Fibroblast of skin of abdomen (primary cell): ENCODE measurements at regions not wholly inside any gene's neighbourhood (a gene's known extent, or its start where the extent isn't known, plus 50 kb on each side); places are given as distances from the start of the nearest gene placed in this dataset.

Experiments used
- DNase-seq: peaks from one replicate; pipeline ENCODE4 v3.0.0-alpha.2; 2013

GRCh38 chr6:91611190-91611589 is 1024.3 kb upstream of the MAP3K7 start:
- no peak for DNase-seq

GRCh38 chr6:91608428-91608827 is 1021.6 kb upstream of the MAP3K7 start:
- no peak for DNase-seq

DNA sequence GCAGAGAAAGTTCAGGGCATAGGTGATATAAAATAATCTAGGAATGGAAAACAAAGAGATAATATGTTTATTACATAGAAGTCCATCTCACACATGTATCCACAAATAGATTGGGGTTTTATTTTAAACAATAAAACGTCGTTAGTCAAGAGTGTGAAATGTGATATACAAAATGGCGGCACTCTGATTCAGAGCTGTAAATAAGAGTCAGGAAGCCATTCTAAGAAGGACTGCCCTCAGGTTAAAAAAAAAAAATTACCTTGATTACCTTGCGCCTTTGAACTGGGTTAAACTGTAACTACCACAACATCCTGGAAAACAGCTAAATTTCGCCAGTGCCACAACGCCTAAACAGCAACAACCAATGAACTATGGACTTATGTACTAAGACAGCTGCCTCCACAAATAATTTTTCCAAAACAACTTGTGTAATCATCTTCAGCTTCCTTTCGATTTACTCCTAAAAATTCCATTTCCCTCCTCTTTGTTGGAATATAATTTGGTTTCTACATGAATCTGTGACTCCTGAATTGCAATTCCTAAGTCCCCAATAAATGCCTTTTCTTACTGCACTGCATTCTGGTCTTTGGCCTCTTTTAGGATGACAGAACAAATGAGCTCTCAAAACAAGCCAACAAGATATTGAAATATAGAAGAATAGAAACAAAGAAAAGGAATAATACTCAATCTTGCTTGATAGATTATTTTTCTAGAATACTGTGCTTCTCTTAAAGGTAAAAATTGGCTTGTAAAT is 1019.5 kb upstream of the MAP3K7 start:
- DNase-seq = no peak

- no peak for DNase-seq
Measured at GRCh38 chr6:91600561-91600960, 1013.7 kb upstream of the MAP3K7 start.

GRCh38 chr6:91590191-91590590 is 1003.3 kb upstream of the MAP3K7 start:
- no peak for DNase-seq

DNA sequence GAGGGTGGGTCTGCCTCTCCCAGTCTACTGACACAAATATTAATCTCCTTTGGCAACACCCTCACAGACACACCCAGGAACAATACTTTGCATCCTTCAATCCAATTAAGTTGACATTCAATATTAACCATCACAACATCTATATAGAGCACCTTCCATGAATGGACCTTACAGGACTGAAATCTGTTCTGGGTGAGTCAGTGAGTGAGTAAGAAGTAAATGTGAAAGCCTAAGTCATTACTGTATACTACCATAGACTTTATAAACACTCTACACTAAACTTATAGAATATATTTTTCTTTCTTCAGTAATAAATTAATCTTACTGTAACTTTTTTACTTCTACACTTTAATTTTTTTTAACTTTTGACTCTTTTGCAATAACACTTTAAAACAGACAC is 993.8 kb upstream of the MAP3K7 start:
- no peak for DNase-seq

DNA sequence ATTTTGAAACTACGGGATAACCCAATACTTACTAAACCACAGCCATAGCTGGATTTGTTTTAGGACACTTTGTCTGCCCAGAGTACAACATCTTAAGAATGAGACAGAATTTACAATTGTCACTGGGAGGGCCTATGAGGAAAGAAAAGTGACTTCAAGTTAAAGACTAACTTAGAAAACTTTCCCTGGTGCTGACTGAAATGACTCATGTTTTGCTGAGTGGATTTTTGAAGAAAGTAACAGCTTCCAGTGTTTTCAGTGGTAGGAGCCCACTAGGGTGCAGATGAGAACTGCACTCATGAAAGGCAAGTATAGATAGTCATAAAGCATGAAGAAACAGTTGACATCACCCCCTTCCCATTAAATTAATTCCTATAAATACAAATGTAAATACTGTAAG is 988.2 kb upstream of the MAP3K7 start:
- no peak for DNase-seq

- DNase-seq = no peak
Measured at GRCh38 chr6:91573826-91574416, 987.0 kb upstream of the MAP3K7 start.

DNA sequence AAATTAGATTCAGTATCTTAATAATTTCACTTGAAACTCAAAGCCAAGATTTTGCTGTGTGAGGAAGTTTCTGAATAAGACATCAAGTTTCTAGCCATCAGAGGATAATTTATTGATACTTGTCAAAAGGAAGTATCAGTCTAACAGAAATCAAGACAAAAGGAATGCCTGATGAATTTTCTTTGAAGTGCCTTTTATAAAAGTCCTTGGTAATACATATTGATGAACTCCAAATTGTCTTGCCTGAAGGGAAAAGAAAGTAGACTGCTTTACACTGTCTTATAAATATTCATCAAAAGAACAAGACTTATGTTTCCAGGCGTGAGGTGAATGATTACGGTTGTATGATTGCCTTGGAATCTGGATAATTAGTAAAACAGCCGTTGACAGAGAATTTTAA is 986.0 kb upstream of the MAP3K7 start:
- DNase-seq = no peak

DNA sequence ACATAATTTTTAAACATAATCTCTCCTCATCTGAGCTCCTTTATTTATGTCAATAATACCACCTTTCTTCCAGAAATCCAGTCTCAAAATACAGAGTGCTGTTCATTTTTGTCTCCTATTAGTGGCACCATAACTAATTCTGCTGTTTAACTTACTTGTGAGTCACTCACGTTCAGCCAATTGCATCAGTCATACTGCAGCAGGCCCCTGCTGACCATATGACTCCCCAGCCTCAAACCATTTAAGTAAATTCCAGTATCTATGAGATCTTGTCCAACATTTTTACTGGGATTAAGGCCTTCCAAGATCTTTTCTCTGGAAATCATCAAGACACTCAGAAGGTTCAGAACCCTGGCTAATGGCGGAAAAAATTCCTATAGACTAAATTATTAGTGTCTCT is 982.2 kb upstream of the MAP3K7 start:
- DNase-seq = peak; percentile 56

DNA sequence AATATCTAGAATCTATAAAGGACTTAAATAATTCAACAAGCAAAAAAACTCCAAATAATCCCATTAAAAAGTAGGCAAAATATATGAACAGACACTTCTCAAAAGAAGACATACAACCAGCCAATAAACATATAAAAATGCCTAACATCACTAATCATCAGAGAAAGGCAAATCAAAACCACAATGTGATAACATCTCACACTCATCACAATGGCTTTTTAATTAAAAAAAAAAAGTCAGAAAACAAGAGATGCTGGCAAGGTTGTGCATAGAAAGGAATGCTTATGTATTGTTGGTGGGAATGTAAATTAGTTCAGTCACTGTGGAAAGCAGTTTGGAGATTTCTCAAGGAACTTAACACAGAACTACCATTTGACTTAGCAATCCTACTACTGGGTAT is 979.6 kb upstream of the MAP3K7 start:
- DNase-seq = peak; percentile 46

DNA sequence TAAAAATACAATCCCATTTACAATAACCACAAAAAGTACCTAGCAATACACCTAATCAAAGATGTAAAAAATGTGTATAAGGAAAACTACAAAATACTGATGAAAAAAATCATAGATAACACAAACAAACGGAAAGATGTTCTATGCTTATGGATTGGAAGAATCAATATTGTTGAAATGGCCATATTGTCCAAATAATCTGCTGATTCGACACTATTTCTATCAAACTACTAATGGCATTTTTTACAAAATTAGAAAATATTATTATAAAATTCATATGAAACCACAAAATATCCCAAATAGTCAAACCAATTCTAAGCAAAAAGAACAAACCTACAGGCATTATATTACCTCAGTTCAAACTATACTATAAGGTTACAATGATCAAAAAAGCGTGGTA is 978.3 kb upstream of the MAP3K7 start:
- DNase-seq = no peak

DNA sequence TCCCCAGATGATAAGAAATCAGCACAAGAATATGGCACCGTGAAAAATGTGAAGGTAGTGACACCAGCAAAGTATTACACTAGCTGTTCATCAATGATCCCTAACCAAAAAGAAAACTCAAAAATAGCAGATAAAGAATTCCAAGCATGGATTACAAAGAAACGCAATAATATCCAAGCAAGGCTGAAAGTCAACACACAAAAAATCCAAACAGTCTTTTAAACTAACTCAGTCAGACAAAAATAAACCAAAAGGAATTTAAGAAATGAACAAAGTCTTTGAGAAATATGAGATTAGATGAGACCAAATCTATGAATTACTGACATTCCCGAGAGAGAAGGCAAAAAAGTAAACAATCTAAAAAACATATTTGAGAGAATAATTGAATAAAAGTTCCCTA is 976.1 kb upstream of the MAP3K7 start:
- DNase-seq = peak; percentile 20

DNA sequence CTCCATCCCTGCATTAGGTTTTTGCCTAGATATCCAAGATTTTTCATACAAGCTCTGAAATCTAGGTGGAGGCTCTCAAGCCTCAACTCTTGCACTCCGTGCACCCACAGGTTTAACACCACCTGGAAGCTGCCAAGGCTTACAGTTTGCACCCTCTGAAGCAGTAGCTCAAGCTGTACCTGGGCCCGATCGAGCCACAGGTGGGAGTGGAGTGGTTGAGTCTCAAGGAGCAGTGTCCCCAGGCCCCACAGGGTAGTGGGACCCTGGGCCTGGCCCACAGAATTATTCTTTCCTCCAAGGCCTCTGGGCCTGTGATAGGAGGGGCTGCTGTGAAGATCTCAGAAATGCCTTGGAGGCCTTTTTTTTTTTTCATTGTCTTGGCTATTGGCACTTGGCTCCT is 973.5 kb upstream of the MAP3K7 start:
- DNase-seq = no peak

DNA sequence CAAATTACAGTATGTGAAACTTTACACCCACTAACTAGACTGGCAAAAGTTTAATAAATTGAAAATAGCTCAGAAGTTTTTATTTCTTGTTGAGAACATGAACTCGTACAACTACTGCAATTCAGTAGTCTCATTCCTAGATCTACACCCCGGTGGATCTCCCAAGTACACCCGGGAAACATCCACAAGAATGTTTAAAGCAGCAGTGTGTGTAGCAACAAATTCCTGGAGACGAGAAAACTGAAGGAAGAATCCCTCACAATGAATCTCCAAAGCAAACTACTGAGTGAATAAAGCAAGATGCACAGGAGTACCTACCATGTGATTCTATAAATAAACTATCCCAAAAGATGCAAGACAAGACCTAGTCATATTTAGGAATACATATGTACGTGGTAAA is 954.0 kb upstream of the MAP3K7 start:
- DNase-seq = no peak

DNA sequence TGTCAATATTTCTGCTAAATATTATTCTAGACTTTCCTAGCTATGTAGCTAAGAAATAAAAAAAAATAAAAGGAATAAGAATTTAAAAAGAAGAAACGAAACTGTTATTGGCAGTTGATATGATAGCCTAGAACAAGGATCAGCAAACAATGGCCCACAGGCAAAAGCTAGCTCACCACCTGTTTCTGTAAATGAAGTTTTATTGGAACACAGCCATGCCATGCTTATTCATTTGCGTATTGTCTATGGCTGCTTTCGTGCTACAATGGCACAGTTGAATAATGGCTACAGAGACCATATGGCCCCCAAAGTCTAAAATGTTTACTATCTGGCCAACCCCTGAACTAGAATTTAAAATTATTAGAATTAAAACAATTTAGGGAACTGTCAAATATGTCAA is 952.6 kb upstream of the MAP3K7 start:
- DNase-seq = no peak

- no peak for DNase-seq
Measured at GRCh38 chr6:91538622-91539021, 951.8 kb upstream of the MAP3K7 start.

DNA sequence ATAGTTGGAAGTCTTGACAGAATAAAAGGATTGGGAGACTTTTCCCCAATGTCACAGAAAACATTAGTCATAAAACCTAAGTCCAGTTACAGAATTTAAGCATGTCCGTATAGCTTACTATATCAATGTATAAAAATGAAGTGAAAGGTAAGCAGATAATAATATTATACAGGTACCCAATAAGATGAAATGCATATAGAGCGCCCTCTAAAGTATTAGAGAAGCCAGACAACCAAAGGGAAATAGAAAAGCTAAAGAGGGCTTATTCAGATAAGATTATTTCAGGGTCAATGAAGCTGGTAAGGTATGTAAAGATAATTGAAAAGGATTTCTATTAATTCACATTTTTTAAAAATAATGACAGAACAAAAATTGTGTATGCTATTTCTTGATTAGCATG is 947.7 kb upstream of the MAP3K7 start:
- DNase-seq = no peak

GRCh38 chr6:91523511-91523910 is 936.6 kb upstream of the MAP3K7 start:
- DNase-seq = no peak

DNA sequence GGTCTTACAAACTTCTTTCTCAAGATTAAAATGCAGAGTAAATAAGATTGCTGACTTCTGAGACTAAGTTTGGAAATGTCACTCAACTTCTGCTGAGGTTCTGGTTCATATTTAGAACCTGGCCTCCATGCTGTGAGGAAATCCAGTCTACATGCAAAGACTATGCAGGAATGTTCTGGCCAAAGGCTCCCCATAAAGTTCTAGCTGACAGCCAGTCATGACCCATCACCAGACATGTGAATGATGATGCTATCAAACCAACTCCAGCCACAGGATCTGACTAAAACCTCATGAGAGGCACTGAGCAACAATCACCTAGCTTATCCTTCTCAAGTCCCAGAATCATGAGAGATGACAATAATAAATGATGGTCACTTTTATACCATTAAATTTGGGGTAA is 935.1 kb upstream of the MAP3K7 start:
- DNase-seq = no peak

- no peak for DNase-seq
Measured at GRCh38 chr6:91509711-91510110, 922.8 kb upstream of the MAP3K7 start.

GRCh38 chr6:91509039-91509438 is 922.2 kb upstream of the MAP3K7 start:
- DNase-seq = no peak

GRCh38 chr6:91506509-91506908 is 919.6 kb upstream of the MAP3K7 start:
- no peak for DNase-seq

GRCh38 chr6:91505199-91505598 is 918.3 kb upstream of the MAP3K7 start:
- no peak for DNase-seq

DNA sequence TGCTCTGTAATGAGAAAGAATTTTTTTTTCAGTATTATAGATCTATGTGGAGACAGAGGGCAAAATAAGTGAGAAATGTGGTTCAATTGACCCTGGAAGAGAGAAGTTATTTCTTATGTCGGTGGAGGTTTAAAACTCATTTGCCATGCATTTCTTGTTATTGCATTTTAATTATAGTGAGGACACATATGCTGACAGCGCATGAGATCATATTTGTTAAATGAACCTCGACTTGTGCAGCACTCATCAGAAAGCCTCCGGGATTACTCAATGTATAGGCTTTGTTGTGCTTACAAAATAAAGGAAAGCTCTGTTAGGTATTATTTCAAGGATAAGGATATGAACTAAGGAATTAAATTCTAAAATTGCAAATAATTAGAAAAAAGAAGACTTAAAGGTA is 915.1 kb upstream of the MAP3K7 start:
- no peak for DNase-seq
